Epidermal melanocyte (primary cell): ENCODE measurements at regions not wholly inside any gene's neighbourhood (a gene's known extent, or its start where the extent isn't known, plus 50 kb on each side); places are given as distances from the start of the nearest gene placed in this dataset.

ENCODE experiments used
- DNase-seq: peaks from one replicate; pipeline ENCODE4 v3.0.0; 2011; ENCODE audit warnings: low spot score; ENCODE audit not compliant: insufficient read length

DNA sequence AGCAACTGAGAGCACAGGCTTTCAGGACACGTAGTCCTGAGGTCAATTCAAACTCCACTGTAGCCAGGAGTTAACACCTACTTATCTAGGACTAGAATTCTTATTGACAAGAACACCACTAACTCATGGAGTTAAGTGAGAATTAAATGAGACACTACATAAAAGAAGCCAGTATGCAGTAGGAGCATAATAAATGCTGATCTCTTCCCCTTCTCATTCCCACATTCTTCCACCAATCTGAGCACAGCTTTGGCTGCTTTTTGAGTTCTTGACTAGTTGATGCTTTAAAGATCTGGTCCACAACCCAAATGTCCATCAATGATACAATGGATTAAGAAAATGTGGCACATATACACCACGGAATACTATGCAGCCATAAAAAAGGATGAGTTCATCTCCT, 55.2 kb downstream of the TTC32 start:
- no peak for DNase-seq

DNA sequence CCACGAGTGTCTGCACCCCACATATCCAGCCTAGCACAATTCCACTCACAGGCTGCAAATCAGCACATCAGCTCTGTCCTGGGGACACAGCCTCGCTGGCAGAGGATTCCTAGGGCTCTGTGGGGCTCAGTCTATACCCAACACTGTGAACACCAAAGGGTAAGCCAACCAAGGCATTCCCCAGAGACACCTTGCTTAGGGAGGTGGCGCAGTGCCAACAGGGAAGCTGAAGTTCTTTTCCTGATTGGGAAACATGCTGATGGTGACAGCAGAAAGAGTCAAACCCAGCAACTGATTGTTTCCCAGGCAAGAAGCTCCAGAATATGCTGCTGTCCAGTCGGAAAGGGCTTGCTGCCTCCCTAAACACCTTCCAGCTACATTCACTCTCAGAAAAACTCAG, 55.8 kb downstream of the TTC32 start:
- no peak for DNase-seq

DNA sequence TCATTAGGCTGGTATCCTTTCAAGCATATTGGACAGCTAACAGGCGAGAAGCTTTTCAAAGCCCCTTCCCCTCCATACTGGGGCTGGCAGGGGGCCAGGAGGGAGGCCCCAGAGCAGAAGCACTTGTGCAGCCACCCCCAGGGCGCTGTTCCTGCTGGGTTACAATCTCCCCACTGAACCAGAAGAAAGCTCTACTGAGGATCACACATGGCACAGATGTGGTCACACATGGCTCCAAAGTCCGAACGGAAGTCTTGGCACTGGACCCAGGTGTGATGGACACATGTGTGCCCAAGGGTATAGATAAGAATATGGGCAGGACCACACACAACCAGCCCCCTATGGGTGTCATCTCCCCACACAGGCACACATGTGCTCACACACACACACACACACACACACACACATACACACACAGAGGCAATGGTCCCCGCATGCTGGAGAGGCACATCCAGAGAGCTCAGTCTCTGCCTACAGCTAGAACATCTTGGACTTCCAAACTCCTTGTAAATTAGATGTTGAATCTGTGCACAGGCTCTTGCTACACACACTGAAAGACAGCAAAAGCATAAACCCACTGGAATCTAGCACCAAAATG, 56.4 kb downstream of the TTC32 start:
- DNase-seq: no peak

DNA sequence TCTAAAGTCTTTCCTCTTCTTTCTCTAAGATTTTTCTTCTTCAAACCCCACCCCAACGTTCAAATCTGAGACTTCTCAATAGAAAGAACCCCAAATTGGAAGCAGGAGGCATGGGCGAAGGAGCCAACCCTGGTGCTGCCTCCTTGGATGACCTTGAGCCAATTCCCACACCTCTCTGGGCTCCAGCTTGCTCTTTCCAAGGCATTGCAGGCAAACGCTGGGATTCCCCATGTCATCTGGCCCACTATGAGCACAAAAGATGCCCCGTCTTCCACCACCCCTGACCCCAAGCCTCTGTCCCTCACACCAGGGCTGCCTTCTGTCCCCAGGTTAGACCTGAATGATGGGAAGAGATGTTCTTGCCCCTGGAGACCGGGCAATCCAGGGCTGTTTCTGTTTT, 57.0 kb downstream of the TTC32 start:
- DNase-seq: no peak

DNA sequence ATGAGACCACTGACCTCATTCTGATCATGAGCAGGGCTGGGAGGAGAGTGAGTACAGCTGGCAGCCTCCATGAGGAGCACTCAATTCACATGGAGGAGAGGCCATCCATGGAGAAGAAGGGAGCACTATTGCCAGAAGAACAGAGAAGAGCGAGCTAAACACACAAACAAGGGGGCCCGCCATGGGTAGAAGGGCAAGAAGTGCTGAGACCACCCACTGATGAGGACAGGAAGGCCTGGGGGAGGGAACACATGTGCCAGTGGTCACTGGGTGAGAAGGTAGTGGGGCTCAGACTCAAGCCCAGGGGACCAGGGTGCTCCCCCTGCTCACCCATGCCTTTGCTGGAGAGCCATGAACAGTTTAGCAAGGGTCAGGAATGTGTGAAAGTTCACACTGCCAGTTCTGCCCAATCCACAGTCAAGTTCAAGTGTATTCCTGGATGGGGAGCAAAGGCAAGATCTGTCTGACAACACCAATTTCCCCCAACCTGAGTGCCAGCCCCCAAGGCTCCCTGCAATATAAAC, 57.7 kb downstream of the TTC32 start:
- DNase-seq: no peak

DNA sequence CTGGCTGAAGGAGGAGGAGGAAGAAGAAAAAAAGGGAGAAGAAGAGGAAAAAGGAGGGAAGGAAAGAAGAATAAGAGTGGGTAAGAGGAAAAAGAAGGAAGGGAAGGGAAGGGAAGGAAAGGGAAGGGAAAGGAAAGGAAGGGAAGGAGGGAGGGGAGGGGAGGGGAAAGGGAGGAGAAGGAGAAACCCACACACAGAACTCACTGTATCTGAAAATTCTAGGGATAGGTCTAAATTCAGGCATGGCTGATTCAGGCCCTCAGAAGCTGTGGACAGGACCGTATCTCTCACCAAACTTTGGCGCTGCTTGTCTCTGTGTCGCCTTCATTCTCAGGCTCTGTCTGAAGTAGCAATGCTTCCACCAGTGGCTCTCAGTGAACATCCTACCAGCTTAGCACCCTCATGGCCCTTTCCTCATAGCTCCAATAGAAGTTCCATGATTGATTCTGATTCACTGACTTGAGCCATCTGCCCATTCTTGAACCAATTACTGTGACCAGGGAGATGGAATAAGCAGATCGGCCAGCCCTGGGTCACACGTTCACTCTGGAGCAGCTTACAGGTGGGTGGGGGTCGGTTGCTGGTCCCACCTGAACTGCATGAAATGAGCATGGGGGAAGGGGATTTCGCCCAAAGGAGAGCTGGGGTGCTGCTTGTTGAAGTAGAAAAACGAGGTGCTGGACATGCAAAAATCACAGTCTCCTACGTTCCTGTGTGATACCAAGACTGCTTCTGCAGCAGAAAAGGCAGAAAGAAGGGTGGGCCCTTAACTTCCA, 59.7 kb downstream of the TTC32 start:
- DNase-seq: no peak

DNA sequence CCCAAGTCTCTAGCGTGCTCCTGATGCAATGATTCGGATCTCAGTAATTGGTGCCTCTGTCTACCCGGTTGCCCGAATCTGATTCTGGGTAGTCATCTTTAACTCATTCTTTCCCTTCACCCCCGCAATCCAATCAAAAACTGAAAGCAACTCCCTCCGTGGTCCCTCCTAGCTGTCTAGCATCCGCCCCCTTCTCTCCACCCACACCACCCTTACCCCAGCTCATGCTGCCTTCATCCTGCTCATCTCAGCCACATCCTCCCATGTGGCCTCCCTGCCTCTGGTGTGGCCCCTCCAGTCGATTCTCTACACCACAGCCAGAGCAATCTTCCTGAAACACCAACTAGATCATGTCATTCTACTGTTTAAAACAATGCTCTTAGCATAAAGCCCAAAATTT, 62.3 kb downstream of the TTC32 start:
- no peak for DNase-seq

DNA sequence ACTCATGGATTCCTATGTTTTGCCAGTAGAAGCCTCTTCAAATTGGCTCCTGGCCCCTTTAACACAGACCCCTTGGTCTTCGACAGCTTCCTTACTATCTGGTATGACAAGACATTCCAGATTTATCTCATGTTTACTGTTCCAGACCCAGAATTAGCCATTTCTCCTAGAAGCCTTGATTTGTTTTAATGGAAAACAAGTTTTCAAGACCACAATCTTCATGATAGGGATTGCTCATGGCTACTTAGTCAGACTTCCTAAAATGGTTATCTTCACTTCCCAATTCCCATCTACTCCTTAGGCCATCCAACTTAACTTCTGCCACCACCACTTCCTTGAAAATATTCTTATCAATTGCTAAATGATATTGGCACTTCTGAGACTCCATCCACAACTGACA, 63.2 kb downstream of the TTC32 start:
- DNase-seq: no peak

DNA sequence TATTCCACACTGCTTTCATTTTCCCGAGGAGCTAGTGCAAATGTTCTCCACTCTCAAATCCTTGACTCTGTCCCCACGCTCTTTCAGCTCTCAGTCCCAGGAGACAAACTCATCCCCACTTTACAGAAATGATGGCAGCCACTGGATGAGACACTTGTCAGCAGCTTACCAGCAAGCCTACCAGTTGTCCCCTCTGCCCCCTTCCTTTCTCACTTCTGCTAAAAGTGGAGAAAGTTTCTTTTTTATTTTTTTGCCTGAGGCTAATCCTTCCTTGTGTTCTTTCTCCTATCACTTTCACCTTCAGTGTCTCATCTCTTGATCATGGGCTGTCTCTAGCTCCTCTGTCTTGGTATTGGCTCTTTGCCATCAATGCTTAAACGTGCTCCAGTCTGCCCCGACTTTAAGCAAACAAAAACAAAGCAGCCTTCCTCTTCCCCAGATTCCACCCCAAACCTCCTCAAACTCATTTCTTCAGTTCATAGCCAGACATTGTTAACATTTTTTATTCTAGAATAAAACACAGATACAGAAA, 64.5 kb downstream of the TTC32 start:
- DNase-seq: no peak

DNA sequence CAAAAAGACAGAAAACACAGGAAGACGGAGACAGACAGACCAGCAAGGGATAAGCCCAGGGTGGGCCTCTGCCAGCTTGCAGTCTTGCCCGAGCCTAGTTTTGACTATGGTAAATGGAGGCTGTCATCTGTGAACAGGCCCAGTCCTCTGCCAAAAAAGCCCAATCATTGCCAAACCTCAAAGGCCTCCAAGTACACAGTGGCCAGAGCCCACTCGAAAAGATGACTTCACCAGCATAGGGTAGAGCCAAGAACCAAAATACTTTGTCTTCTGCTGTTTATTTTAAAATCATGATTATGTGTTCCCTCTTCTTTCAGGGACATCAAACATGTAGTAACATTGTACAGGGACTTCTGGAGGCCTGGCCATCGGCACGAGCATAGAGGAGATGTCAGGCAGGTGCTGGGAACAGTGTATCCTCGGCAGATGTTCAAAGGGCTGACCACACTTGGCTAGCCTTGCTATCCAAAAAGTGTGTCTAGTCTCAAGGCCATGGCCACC, 66.0 kb downstream of the TTC32 start:
- no peak for DNase-seq

- no peak for DNase-seq
Measured at GRCh38 chr2:19833978-19834377, 67.8 kb downstream of the TTC32 start.

DNA sequence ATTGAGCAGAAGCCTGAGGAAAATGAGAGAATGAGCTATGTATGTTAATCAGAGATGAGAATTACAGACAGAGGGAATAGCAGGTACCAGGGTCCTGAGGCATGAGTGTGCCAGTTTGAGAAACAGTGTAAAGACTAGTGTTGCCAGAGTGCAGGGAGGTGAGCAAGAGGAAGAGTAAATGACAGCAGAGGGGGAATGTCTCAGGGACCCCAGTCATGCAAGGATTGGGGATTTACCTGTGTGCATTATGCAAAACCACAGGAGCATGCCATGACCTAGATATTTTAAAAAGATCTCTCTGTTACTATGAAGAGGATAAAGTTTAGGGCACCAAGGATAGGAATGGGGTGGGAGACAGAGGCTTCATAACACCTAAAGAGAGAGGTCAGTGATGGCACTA, 72.1 kb downstream of the TTC32 start:
- DNase-seq: no peak

DNA sequence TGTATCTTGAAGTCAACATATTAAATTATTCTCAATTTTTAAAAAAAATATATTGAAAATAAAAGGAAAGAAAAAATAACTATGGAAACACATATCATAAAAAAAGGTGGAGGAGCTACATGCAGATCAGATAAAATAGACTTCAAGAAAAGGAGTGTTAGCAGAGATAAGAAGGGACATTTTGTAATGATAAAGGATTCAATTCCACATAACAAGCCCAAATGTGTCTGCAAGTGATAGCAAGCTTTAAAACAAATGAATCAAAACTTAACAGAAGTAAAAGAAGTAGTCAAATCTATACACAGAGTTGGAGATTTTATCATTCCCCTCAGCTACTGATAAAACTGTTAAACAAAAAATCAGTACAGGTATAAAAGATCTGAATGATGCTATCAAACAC, 74.9 kb downstream of the TTC32 start:
- DNase-seq: no peak

DNA sequence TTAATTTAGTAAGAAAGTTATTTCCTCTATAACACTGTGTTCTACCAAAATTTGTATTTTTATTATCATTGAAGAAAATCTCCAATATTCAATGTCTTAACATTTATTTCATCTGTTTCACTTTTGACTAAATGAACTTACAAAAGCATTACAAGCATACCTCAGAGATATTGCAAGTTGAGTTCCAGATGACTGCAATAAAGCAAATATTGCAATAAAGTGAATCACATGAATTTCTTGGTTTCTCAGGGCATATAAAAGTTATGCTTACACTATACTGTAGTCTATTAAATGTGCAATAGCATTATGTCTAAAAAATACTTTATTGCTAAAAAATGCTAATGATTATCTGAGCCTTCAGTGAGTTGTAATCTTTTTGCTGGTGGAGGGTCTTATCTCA, 78.3 kb downstream of the TTC32 start:
- no peak for DNase-seq

- no peak for DNase-seq
Measured at GRCh38 chr2:19819097-19820065, 82.4 kb downstream of the TTC32 start.

DNA sequence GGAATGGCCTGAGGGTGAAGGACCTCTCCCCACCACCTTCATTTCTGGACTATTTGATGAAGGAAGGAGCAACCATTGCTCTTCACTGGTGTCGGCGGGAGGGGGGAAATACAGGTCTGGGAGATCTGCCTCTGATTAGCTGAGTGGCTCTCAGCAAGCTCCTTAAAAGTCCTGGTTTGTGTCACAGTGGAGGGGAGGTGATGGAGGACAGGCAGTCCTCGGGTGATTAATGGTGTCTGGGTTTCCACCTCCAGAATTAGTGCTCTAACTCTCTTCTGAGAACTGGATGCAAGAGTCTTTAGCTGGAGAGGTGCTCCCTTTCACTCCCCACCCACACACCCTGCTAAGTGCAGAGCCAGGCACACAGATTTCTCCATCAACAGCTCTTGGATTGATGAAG, 83.2 kb downstream of the TTC32 start:
- DNase-seq: no peak

DNA sequence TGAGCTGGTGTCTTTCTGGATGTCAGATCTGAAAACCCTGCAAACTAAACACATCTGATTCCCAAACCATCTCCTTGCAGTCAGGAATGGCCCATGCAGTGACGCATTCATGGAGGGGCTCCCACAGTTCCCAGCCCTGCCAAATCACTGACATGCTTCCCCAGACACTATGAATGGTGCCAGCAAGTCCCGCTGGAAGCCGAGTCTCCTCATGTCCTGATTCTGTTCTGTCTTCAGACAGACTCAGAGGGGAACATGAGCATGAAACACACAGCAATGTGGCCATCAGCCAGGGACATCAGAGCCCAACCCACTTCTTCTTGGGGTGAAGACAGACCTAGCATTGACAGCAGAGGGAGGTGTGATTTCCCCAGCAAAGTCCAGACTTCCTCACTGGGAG, 83.7 kb downstream of the TTC32 start:
- DNase-seq: no peak

DNA sequence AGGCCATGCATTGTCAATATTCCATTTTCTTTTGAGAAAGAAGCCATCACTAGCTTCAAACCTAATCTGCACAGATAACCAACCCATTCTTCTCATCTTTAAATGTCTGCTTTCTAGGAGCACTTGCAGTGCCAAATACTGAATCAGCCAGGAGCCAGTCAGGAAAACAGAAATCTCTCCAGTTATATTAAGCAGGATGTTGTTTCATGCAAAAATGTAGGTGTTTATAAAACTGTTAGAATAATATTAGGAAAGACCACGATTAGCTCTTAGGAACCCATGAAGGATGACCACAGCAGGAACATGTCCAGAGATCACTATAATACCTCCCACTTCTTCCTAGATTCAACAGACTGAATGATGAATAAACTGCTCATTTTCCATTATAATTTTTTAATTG, 86.0 kb downstream of the TTC32 start:
- no peak for DNase-seq

DNA sequence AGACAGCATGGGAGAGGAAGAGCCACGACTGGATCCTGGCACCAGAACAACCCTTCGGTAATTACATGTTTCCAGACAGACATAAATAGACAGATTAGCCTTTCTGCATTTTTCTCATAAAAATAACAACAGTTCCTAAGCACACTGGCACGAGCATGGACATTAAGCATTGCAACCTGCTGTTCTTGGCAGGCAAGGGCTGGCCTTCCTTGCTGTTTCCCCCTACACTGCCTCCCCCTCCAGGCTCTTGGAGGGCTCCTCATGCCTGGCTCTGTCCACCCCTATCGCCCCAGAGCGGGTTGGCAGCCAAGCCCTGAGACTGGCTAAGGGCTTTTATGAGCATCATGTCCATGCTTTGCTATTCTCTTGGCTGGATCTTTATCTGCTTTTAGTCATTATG, 89.6 kb downstream of the TTC32 start:
- DNase-seq: no peak

GRCh38 chr2:19811186-19811585, 90.6 kb downstream of the TTC32 start:
- no peak for DNase-seq

DNA sequence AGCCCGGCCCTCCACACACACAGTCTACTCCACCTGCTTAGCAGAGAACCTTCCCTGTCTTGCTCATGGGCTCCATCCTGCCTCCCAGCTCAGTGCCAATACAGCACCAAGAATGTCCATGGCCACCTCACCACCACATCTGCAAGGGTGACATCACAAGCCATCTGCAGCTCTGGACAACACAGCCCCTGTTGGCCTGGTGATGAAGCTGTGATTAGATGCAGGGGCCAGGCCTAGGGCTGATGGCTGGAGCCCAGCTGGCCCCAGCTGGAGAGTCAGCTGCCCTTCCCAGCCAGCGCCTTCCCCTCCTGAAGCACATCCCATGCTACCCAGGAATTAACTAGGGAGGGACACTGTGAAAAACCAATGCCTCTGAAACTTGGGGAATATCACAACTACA, 91.1 kb downstream of the TTC32 start:
- DNase-seq: no peak

GRCh38 chr2:19810148-19810547, 91.6 kb downstream of the TTC32 start:
- no peak for DNase-seq
